NCI-H774 (cell line): ENCODE measurements at regions not wholly inside any gene's neighbourhood (a gene's known extent, or its start where the extent isn't known, plus 50 kb on each side); places are given as distances from the start of the nearest gene placed in this dataset.
A peak's percentile ranks its signal among the peaks of the same experiment; 100 is the strongest.
"Not testable (repeated sequence)": the region's sequence is repeated elsewhere in the genome, so short reads cannot be mapped to it uniquely, and the experiment has no call there.

Source experiments
- DNase-seq: peaks from one replicate; lab custom pipeline; 2025; lab: John Stamatoyannopoulos, UW

- no peak for DNase-seq
These were observed 250.4 kb upstream of the SLC16A7 start for GRCh38 chr12:59345406-59345805.

GRCh38 chr12:59344224-59344623, 251.6 kb upstream of the SLC16A7 start:
- no peak for DNase-seq

- DNase-seq, result no peak
These were observed 266.4 kb upstream of the SLC16A7 start for GRCh38 chr12:59329462-59329861.

- DNase-seq, result not testable (repeated sequence)
These were observed 267.3 kb upstream of the SLC16A7 start for GRCh38 chr12:59328395-59329075.

- DNase-seq, result not testable (repeated sequence)
These were observed 269.4 kb upstream of the SLC16A7 start for GRCh38 chr12:59326457-59326856.

- peak; percentile 59 for DNase-seq
These were observed 273.4 kb upstream of the SLC16A7 start for GRCh38 chr12:59322473-59322872.

GRCh38 chr12:59321278-59321677, 274.6 kb upstream of the SLC16A7 start:
- DNase-seq, result no peak

GRCh38 chr12:59320112-59320511, 275.7 kb upstream of the SLC16A7 start:
- DNase-seq, result no peak

GRCh38 chr12:59318940-59319339, 276.9 kb upstream of the SLC16A7 start:
- no peak for DNase-seq

- no peak for DNase-seq
These were observed 278.2 kb upstream of the SLC16A7 start for GRCh38 chr12:59317598-59317997.

GRCh38 chr12:59316938-59317337, 278.9 kb upstream of the SLC16A7 start:
- no peak for DNase-seq

GRCh38 chr12:59316354-59316753, 279.5 kb upstream of the SLC16A7 start:
- not testable (repeated sequence) for DNase-seq

- no peak for DNase-seq
These were observed 281.6 kb upstream of the SLC16A7 start for GRCh38 chr12:59314209-59314608.

- DNase-seq, result no peak
These were observed 291.6 kb upstream of the SLC16A7 start for GRCh38 chr12:59304077-59304721.

GRCh38 chr12:59298296-59298695, 297.5 kb upstream of the SLC16A7 start:
- no peak for DNase-seq

GRCh38 chr12:59294221-59294620, 301.6 kb upstream of the SLC16A7 start:
- DNase-seq, result no peak

- no peak for DNase-seq
These were observed 312.8 kb upstream of the SLC16A7 start for GRCh38 chr12:59282999-59283398.

GRCh38 chr12:59273561-59273960, 322.3 kb upstream of the SLC16A7 start:
- not testable (repeated sequence) for DNase-seq

GRCh38 chr12:59268295-59268809, 327.5 kb upstream of the SLC16A7 start:
- DNase-seq, result no peak

- no peak for DNase-seq
These were observed 335.6 kb upstream of the SLC16A7 start for GRCh38 chr12:59260202-59260601.

- no peak for DNase-seq
These were observed 332.4 kb upstream of the LRIG3 start for GRCh38 chr12:59252731-59253130.

- no peak for DNase-seq
These were observed 330.5 kb upstream of the LRIG3 start for GRCh38 chr12:59250766-59251165.

- DNase-seq, result no peak
These were observed 319.7 kb upstream of the LRIG3 start for GRCh38 chr12:59240048-59240447.

- DNase-seq, result no peak
These were observed 314.1 kb upstream of the LRIG3 start for GRCh38 chr12:59234391-59234790.
